HG03097 (cell line): ENCODE measurements at regions not wholly inside any gene's neighbourhood (a gene's known extent, or its start where the extent isn't known, plus 50 kb on each side); places are given as distances from the start of the nearest gene placed in this dataset.

Experiments
- ATAC-seq: cut with Tn5 transposase; IDR thresholded peaks from one replicate; pipeline ENCODE4 v1.9.1; 2021; ENCODE audit not compliant: unreplicated experiment, low FRiP score

DNA sequence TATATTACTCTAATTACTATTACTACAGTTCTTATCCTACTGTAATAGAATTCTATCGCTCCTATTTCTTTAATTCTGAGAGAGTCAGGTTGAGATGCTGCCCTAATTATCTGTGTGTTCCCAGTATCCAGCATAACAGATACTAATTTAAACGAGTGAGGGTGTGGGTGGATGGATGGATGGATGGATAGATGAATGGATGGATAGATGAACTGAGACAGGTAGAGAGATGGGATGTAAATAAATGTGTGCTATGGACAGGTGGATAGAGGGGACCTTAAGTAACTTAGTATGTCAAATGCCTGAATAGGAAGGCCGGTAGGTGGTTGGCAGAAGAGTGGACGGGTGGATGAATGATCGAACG, 143.6 kb upstream of the ADRA1B start:
- ATAC-seq: no peak

DNA sequence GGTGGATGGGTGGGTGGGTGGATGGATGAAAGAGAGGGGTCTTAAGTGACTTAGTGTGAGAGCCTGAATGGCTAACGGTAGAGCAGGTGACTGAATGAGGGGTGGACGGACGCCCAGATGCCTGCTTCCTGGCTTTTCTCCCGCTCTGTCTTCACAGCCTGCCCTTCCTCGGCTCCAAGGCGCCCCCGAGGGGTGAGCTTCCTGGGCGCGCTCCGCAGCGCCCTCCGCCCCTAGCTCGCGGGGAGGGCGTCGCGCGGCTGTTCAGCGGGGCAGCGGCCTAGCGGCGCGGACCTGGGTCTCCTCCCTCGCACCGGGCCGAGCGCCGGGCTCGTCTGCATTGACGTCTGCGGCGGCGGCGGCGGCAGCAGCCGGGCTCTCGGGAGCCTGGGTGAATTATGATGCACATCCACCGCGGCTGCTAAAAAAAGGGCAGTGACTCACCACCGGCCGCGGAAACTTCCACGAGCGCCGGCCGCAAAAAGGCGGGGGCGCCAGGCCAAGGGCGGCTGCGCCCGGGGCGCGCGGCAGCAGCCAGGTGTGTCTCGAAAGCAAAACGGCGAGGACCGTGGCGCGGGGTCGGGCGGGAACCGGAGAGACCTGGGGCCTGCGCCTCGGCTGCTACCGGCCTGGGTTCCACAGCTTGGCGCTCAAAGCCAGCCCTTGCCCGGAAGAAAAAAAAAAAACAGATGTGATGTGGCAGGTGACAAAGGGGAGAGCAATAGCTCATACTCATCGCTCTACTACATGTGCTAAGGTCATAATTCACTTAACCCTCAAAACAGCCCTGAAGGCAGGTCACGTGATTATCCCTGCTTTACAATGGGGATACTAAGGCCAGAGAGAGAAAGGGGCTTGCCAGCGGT, 143.0 kb upstream of the ADRA1B start:
- ATAC-seq: peak; percentile 69

DNA sequence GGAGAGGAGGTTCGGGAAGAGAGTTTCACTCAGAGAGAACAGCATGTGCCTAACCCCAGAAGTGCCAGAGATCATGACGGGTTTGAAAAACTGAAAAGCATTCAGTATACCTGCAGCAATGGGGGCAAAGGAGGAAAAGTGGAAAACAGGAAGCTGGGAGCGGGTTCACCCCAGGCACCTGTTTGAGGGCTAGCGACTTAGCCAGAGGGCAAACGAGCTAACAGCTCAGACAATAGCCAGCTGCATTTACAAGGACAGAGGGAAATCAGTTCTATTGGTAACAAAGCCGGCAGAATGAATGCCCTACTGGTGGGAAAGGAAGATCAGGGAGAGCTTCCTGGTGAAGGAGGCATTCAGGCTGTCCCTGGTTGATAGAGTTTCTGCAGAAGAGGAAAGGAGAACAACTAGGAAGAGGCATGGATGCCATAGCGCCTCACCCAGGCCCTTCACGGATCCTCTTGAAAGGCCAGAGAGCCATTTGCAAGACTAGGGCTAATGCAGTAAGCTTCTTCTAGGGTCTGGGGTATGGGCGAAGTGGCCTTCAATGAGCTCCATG, 141.7 kb upstream of the ADRA1B start:
- no peak for ATAC-seq

DNA sequence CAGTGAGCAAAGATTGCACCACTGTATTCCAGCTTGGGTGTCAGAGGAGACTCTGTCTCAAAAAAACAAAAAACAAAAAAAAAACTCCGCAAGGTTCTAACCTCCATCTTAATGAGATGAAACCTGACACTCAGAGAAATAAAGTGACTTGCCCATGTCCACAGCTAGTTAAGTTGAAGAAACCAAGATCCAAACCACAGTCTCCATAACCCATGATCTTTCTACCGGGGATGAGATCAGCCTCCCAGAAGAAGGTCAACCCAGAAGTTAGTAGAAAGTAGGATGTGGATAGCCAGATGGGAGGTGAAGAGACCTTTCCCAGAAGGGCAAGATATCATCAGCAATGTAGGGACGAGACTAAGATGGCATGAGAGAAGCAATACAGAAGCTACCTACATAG, 140.4 kb upstream of the ADRA1B start:
- ATAC-seq: no peak

DNA sequence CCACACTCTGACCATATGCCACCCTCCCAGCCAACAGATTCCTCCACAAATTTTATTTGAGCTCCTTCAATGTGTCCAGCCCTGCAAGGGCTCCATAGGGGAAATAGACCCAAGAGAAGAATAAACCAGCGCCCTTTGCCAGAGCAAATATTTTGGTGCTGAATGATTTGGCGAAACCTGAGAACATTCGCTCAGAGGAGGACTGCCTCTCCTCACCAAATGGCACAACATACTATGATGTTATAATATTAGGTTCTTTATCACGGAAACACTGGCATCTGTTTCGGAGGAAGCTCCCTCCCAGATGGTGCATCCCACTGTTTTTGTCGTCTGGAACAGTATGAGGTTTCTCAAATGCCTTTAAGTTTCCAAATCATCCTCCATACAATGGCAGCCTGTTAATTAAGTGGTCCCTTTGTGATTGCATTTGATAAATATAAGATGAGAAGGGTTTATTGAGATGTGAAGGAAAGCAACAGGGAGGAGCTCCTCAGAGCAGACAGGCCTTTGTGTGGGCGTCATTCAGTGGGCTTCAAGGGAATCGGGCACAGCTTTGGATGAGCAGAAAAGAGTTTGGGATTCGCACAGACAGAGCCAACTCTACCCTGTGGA, 139.1 kb upstream of the ADRA1B start:
- no peak for ATAC-seq

DNA sequence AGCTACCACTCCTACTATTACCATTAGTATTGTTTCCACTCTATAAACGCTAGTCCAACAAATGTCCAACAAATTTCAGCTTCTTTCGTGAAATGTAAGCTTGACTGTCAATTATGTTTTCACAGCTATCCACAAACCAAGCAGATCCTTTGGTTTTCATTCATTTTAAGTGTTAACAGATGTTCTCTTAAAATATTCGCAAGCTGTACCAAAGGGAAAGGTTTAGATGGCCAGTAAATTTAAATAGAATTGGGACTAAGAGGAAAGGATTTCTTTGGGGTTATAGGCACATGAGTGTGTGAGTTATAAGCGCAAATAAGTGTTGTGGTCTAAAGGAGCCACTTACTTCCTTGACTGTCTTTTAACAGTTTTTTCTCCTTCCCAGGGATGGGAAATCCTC, 136.8 kb upstream of the ADRA1B start:
- ATAC-seq: no peak

DNA sequence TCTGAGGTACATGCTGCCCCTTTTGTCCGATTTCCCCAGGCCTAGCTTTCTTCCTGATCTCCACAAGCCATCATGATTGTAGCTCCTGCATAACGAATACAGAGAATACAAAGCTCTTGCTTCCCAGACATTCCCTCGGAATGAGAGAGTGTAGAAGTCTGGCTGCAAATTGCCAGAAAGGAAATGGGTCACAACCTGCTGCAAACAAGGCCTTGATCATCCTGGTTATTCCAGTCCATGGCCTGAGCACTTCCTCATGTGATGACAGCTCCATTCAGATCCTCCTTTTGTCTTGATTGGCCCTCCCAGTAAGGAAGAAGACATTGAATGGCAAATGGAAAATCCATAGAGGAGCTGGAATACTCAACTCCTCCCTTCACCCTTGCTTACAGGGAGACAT, 136.0 kb upstream of the ADRA1B start:
- ATAC-seq: no peak

DNA sequence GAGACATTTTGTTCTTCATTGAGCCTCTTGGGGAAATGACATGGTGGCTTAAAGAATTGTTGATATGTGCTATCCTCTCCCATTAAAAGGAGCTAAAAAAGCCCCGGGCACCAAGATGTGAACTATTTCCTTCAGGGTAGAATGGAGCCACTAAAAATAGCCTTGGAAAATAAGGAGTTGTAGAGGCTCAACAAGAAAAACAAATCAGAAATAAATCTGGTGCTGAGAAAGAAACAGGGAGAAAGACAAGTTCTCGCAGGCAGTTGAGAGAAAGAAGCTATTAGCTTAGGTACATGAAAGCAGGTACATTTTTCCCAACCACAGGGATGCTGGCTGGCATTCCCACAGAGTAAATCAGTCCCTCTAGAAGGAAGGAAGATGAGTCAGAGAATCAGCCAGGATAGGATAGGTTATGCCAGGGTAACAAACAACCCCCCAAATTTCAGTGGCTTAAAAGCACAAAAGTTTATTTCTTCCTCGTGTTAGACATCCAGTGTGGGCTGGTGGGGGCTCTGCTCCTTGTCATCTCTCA, 134.6 kb upstream of the ADRA1B start:
- no peak for ATAC-seq

DNA sequence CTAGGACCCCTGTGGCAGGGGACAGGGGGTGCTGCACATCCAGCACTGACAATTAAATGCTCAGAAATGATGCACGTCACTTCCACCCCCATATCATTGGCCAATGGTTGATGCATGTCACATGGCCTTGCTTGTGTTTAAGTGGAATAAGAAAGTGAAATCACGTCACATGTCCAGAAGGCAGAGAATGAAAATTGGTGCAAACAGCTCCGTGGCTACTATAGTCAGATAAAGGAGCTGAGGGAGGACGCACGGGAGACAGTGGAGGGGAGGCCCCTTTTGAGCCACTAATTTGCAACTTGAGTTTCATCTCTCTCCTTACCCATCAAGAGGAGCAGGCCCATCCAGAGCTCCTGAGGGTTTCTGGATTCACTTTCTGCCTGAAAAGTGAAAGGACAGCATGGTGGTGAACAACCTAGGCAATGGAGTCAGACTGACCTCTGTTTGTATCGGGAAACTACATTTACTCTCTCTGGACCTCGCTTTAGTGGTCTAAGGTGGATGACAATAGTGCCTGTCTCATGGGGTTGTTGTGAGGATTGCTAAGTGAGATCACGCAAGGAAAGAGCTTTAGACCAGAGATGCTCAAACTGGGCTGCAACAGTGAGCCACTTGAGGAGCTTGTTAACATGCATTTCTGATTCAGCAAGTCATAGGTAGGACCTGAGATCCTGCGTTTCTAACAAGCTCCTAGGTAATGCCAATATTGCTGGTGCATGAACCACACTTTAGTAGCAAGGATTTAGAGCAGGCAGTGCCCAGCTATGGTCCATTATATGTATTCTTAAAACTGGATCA, 133.9 kb upstream of the ADRA1B start:
- ATAC-seq: no peak

DNA sequence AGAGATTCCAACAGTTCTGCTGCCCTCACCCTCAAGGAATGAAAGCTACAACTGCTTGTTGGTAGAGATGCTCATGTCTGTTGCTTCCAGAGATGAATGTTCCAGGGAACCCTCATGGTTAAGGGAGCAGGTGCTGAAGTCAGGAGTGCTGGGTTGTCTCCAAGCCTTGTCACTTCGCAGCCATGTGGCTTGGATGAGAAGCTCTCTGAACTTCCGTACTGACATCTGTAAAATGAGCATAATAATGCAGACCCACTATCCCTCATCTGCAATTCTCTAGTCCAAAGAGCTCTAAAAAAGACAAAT, 133.3 kb upstream of the ADRA1B start:
- no peak for ATAC-seq

DNA sequence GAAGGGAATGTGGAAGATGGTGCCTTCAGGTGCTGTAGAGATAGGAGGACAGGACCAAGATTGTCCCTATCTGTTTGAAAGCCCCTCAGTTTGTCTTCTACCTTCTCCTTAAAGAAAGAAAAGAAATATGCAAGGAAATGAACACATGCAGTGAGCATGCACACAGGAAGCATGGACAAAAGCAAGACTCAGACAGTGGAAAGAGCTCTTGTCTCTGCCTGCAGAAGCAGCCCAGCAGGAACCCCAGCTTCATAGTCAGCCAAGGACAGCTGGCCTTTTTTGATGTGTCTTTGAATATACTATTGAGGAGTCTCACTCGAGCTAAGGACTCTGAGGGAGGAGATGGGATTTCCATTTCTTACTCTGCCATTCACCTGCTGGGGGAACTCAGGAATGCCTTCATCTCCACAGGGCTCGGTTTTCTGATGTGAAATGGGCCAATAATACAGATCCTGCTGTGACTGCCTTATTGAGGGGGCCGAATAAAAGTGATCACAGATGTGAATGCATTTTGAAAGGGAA, 132.5 kb upstream of the ADRA1B start:
- ATAC-seq: no peak

DNA sequence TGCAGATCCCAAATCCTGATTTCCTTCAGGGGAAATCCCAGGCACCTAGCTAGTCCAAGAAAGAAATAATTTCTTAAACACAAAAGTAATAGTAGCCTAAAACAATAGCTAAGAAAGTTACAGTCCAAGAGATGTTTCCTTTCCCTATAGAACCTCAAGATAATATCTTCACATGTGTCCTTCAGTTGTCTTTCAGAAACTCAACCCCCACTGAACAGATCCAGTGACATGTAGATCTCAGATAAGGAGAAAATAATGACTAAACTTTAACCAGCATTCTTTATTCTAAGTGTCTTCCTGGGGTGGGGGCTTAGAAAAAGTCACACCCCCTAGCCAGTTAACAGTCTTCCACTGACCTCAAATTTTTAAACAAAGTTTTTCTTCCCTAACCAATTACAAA, 131.3 kb upstream of the ADRA1B start:
- no peak for ATAC-seq

DNA sequence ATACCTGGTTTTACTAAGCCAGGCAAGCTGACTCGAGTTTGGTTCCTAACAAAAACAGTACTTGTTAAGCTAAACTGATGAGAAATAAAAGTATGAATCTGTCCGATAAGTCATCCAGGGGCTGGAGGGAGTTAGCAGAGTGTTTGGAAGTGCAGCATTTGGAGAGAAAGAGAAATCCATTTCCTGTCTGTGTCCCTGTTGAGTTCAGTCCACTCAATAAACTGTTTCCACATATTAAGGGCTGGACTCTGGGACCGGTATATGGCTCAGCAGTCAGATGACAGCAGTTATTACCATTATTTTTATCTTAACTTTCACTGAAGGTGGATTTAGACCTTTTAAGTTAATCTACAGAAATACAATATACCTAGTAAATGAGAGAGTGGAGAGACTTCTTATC, 130.6 kb upstream of the ADRA1B start:
- no peak for ATAC-seq

DNA sequence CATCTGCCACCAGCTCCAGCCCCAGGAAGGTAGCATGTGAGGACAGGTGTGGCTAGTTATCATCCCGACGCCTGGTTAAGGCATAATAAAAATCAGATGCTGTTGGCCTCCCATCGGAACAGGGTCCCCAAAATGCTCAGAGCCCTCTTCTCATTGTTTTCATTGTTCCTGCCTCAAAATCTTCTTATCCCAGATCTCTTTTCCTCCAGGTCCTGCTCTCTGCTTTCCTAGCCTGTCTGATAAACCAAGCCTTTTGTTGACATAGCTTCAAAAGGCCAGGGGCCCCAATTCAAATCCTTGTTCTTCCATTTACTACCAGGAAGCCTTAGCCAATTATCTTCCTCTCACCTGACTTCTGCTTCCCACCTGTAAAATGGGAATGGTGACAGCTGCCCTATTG, 130.1 kb upstream of the ADRA1B start:
- no peak for ATAC-seq

DNA sequence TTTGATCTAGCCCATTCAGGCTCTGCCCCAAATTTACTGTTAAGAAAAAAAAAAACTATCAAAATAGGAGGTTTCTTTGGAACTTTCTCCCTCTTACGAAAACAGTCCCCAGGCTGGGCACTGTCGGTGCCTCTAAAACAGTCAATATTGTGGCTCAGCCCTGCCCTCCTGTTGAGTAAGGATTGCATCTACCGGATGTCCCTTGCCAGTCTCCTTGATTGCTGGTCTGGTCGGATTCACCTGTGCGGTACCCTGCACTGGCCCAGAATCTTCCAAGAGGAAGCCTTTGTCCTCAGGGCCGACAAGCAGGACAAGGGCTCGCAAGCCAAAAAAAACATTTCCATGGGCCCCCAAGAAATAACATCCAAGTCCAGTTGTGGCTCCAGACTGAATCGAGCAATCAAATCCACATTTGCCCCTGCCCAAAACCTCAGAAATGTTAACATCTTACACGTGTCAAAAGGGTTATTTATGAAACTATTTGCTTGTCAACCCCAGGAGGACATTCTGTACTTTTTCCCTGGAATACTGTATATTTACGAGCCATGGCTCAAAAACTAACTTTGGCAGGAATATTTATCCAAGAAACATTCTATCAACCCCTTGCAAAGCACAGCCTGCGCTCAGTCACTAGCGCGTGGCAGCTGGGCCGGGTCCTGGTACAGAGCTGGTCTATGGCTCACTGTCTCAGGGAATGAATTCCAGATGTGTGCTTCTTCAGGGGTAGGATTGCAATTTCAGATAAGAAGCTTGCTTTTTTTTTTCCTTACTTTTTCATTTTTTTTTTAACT, 129.2 kb upstream of the ADRA1B start:
- ATAC-seq: no peak

DNA sequence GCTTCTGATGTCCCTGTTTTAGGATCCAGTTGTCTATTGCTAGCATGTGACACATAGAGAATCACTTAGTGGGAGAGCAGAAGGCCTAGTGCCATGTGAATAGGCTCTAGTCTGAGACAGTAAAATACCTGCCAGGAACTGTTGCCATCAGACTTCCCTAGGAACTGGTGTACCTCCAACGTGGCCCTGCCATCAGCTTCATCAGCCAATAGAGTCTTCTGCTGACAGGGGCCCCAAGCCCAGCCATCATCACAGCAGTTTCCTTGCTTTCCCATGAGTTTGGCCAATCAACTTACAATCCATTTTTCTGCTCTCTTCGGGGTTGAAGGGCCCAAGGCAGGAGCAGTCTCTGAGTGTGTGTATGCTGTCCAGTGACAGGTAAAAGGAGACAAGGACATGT, 128.4 kb upstream of the ADRA1B start:
- ATAC-seq: no peak

DNA sequence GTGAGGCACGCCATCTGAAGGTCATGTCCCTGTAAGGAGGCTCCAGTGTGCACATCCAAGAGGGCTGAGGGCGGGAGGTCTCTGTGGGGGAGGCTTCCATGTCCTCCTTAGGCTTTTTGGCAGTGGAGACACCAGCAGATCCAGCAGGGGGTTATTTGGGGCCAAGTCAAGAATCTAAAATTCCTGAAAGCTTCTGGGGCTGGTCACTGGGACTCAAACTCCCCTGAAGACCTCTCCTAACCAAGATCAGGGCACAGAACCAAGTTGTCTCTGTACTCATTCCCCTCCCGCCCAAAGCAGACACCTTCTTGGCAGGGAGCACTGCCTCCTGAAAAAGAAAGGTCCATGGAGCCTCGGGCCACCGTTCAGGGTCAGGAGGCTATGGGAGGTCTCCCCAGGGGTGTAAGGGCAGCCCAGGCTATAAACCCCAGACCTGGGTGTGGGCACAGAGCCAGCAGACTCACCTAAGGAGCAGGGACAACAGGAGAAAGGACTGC, 127.4 kb upstream of the ADRA1B start:
- ATAC-seq: no peak

DNA sequence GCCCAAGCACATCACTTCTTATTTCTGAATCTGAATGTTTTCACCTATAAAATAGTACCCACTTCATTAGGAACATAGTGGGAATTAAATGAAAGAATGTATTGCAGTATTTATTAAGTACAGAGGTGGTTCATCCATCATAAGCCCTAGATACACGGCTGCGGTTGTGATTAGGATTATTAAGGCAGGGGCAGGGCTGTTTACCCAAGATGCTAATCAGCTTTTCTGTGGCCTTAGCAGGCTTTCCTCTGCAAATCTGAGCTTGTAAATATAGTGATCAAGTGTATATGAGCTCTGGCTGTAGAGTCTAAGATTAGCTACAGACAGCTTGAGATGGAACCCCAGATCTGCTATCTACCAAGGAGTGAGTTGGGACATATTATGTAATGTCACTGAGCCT, 124.1 kb upstream of the ADRA1B start:
- no peak for ATAC-seq

DNA sequence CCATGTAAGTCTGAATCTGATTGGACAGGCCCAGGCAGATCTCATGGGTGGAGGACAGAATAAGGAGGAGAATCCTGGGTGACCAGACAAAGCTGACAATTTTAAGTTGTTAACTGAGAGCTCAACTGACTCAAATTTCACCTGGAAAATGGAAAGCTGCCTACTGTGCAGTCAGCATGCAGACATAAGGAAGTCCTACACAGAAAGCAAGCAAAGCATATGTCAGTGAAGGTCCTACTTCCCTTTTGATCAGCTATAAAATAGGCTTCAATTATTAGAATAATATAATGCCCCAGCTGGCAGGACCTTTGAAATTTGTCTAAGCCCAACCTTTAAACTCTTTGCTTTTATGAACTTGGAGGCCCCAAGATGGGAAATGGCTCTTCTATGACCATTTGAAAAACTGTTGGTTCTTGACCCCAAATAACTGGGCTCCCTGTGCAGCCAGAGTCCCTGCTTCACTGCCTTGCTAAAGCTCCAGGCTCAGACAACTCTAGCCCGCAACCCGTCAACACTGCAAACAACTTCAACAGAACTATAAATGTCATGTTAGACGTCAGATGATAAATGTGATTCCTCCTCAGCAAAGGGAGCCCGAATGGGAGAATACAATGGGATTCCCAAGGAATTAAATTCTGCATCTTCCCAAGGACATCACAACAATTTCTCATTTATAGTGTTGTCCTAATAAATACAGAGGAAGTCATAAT, 118.9 kb upstream of the ADRA1B start:
- ATAC-seq: no peak
